H54 (cell line): ENCODE measurements at regions not wholly inside any gene's neighbourhood (a gene's known extent, or its start where the extent isn't known, plus 50 kb on each side); places are given as distances from the start of the nearest gene placed in this dataset.
A peak's percentile ranks its signal among the peaks of the same experiment; 100 is the strongest.

Source experiments
- DNase-seq: peaks from one replicate; pipeline ENCODE4 v3.0.0; 2011; ENCODE audit warnings: low spot score, mixed read lengths; ENCODE audit not compliant: insufficient read length
- FAIRE-seq: peaks from 3 replicates; lab custom pipeline; 2011; peaks lifted over from hg19 to GRCh38; lab: Jason Lieb, UNC
- POLR2A ChIP-seq: IDR thresholded peaks from 2 replicates; pipeline ENCODE4 v1.6.1; 2011; ENCODE audit warnings: low read depth, mild to moderate bottlenecking, low read length

DNA sequence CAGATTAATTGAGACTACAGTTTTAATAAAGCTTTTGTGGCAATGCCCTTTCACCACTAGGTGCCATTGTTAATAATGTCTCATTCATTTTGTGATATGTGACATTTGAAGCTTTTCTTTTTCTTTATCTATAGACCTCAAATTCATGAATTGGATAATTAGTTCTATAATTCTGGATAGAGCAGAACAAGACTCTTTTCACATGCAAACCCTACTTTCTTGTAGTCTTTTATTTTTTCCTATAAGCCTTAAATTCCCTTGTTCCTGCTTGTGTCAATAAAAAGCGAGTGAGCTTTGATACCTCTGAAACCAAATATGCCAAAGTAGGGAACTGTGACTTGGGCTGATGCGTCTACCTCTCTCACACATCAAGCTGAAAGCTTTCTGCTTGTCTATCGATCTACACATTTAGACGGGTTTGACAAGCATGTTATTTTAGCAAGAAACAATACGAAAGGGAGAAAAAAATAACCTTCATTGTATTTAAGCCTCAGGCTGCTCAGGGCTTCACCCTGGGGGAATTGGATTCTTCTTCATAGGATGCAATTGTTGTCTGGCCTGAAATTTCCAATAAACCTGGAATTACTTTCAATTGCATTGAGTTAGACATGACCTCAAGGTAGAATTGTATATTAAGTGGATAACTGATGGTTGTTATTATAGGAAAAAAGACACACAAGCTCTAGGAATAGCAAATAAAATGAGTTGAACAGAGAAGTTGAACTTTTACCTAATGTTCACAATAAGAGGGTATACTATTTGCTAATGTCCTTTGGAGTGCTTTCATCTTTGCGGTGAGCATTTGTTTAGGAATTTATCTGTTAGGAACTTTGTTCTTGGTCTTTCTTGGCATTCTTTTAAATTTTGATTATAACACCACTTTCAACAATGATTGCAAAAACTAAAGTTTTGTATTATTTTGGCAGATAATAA, 1150.2 kb upstream of the PCDH9 start:
- peak; percentile 33 for FAIRE-seq
- no peak for TF ChIP-seq POLR2A
- DNase-seq = no peak

DNA sequence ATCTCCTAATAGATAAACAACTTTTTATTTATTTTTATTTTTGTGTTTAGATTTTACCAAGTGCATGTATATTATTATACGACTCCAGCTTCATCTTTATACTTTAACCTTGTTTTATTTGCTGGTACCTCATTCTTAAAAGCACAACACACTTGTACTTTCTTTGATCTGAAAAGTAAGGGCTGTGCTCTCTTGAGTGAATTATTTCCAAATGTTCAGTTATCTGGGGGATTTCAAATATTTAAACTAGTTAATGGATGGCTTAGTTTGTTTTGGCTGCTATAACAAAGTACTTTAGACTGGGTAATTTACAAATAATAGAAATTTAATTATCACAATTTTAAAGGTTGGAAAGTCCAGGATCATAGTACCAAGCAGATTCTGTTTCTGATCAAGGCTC, 1148.2 kb upstream of the PCDH9 start:
- FAIRE-seq = no peak
- no peak for TF ChIP-seq POLR2A
- no peak for DNase-seq

DNA sequence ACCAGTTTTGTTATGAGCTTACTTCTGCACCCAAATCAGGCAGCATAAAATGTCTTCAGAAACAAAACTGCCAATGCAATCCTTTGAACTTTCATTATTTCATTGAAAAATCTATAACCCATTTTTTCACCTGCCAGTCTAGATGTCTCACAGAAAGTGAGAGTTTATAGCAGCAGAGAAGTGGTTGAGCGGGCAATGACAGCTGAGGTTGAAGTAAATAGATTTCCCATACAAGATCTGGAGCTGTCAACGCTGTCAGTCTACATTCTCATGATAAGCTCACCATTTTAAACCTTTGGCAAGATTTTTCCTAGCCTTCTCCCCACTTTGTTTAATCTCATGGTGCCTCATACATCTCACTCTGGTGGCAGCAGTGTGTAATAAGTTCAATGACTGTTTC, 1144.9 kb upstream of the PCDH9 start:
- FAIRE-seq (no peak), DNase-seq (no peak)
- no peak for TF ChIP-seq POLR2A

DNA sequence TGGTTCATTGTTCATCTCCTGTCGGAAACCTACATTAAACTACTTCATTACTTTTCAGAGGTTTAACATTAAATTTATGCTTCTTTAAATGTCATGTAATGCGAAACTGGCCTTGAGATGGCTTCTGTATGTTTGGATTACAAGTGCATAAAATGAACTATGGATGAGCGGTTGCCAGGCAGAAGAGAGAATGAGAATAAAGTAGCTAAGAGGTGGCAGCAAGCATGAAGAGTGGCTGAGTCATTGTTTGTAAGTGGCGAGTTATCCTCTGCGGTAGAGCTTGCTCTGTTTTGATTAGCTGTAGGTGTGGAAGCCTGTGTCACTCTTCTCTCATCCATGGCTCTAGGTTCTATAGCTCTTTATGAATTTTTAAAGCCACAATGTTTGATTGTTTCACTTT, 1139.6 kb upstream of the PCDH9 start:
- no peak for TF ChIP-seq POLR2A
- DNase-seq (peak; percentile 19), FAIRE-seq (peak; percentile 96)

DNA sequence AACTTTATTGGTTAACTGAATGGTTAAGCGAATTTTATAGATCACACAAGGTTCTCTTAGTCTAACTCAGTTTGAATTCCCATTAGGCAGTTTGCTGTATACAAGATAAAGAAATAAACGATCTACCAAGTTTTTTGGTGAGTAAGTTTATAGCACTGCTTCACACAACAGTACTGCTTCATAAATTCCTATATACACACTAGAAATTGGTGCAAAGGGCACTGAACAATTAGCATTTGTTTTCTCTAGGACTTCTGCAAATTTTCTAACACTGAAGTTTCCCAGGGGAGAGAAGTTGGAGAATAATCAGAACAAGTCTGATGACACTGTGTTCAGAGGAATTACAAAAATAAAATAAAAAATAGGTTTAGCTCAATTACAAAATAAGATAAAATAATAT, 1138.8 kb upstream of the PCDH9 start:
- TF ChIP-seq POLR2A = no peak
- DNase-seq (no peak), FAIRE-seq (no peak)

DNA sequence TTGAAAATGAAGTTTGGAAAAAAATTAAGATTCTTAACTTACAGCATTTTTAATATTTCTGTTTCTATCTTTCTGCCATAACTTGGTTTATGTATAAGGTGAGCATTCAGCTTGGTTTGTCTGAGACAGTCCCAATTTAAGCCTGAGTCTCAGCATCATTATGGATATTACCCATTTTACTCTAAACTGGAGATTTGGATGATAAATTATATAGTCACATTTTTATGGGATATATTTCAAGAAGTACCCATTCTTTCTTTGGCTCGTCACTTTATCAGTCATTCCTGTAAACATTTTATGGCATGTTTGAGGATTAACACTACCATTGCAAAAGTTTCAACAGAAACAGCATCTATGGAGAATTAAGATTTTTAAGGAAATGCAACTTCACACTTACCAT, 1129.0 kb upstream of the PCDH9 start:
- TF ChIP-seq POLR2A = no peak
- FAIRE-seq (peak; percentile 43), DNase-seq (no peak)

DNA sequence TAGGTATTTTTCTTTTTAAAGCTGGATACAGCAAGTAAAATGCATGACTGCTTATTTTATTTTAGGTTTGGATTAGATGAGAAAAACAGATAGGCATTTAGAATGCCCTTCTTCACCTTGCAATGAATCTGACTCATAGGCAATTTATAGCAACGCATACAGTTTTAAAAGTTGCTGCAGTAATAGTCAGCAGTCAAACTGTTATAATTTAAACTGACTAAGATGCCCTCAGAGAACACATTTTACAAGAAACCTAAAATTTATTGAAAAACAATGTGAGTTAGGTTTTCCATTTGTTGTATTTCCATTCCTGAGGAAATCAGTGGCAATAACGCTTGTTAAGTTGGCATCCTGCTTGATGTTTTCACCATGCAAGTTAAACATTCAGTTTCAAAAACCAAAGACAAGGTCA, 1128.2 kb upstream of the PCDH9 start:
- TF ChIP-seq POLR2A = no peak
- FAIRE-seq (peak; percentile 81), DNase-seq (no peak)

DNA sequence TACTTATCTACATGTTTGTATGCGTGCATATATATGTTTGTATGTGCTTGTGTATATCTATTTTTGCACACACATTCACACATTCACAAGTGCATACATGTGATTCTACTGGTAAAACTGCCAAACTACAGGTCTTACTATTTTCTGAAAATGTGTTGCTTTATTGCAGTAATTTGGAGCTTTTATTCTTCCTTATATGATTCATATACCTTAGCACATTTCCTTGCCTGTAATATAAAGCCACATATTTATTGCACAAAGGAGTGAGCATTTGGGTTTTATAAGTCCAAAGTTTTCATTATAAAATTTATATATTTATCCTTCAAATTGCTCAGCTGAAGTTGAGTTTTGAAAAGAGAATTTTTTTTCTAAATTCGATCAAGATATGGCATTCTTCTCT, 1120.4 kb upstream of the PCDH9 start:
- FAIRE-seq = no peak
- no peak for TF ChIP-seq POLR2A
- DNase-seq = no peak

DNA sequence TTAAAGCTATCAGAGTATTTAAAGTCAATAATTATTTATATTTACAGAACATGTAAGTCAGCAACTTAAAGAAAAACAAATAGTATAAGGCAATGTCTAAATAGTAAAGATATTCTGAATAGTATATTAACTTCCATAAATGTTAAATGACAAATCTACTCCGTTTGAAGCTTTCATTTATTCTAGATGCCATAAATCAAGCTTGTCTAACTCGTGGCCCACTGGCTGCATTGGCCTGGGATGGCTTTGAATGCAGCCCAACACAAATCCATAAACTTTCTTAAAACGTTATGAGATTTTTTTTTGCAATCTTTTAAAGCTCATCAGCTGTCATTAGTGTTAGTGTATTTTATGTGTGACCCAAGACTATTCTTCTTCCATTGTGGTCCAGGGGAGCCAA, 1117.1 kb upstream of the PCDH9 start:
- FAIRE-seq = no peak
- no peak for TF ChIP-seq POLR2A
- no peak for DNase-seq

DNA sequence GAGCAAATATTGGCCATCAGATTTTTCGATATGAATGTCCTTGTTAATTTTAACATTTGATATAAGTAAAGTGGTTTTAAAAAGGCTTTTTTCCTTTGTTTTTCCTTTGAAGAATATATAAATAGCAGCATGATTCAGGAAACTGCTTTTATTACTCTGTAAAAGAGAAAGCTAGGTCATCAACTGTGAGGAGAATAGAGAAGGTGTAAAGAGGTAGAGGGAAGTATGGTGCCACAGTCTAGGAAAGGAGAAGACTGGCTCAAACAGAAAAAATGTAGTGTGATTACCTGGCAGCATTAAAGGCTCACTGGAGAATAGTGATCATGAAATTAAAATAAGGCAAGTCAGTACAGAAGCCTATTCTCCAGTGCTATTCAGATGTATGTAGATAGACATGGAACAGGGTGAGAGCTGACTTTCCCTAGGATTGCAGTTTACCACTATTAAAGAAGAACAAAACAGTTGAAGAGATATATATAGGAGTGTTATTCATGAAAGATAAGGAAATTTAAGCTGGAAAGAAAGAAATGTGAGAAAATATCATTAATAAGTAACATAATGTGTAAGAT, 1115.9 kb upstream of the PCDH9 start:
- DNase-seq = no peak
- no peak for TF ChIP-seq POLR2A
- no peak for FAIRE-seq

DNA sequence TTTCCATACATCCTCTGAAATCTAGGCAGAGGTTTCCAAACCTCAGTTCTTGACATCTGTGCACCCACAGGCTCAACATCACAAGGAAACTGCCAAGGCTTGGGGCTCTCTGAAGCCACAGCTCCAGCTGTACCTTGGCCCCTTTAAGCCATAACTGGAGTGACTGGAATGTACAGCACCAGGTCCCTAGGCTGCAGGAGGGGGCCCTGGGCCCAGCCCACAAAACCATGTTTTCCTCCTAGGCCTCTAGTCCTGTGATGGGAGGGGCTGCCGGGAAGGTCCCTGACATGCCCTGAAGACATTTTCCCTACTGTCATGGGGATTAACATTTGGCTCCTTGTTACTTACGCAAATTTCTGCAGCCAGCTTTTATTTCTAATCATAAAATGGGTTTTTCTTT, 1093.0 kb upstream of the PCDH9 start:
- no peak for TF ChIP-seq POLR2A
- DNase-seq = no peak
- no peak for FAIRE-seq

DNA sequence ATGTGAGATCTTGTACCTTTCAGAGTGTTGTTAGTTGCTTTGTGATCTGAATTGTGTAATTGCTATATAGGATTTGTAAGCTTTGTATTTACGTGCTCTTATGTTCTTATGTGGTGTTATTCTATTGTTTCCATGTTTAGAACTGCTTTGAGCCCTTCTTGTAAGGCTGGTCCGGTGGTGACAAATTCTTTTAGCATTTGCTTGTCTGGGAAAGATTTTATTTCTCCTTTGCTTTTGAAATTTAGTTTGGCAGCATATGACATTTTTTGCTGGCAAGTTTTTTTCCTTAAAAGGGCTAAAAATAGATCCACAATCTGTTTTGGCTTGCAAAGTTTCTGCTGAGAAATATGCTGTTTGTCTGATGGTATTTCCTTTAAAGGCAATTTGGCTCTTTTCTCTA, 1089.2 kb upstream of the PCDH9 start:
- FAIRE-seq (no peak), DNase-seq (no peak)
- no peak for TF ChIP-seq POLR2A

DNA sequence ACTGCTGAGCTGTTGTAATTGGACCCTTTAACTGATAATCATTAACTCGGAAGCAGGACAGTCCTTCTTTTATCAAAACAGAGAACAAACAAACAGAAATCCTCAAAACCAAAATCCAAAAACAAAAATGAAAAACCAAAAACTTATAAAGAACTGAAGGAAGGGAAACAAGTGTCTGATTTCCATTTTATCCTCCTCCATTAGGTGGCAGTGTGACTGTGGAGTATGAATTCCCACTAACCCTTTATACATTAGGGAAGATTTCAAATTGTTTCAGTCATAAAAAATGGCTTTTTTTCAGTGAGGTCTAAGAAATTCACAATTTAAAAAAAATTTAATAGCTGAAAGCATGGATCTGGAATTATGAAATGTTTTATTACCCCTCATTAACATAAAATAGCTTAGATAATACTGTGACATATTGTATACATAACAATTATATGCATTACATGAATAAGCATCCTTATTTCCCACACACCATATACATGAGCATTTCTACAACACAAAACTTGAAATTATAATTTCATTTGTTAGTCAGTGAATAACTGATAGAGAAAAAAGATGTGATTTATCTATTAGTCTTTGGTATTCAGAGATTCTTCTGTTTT, 1074.3 kb upstream of the PCDH9 start:
- DNase-seq = peak; percentile 8
- FAIRE-seq = peak; percentile 77
- TF ChIP-seq POLR2A = no peak

DNA sequence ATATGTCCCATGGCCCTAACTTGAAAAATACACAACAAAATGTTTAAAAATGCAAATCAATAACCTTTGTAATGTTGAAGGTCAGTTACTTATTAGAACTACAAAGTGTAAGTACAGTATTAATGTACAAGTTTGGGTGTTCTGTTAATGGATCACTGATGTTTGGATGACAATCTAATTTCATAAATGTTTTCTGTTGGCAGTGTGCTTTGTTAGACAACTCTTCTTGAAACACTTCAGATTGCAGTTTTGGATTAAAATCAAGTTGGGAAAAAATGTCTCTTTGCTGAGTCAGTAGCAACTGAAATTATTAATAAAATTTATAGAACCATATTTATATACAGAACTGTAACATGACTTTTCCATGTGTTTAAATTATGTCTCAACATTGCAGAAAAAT, 1063.5 kb upstream of the PCDH9 start:
- TF ChIP-seq POLR2A = no peak
- DNase-seq (no peak), FAIRE-seq (no peak)

DNA sequence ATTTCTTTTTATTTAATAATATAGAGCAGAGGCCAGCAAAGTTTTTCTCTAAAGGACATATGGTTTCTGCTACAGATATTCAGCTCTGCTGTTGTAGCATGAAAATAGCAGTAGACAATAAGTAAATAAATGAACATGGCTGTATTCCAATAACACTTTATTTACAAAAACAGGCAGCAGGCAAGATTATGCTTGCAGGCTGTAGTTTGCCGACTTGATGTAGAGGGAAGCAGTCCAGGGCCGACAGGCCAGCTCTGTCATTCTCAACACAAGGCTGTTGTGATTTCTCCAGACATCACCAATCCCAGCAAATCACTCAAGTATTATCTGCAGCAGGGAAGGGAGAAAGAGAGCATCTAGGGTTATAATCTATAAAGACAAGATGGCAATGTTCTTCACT, 1062.5 kb upstream of the PCDH9 start:
- DNase-seq (no peak), FAIRE-seq (no peak)
- no peak for TF ChIP-seq POLR2A
